Inflammatory macrophage treated with lipopolysaccharide for 4 hours (primary cell): ENCODE measurements at regions not wholly inside any gene's neighbourhood (a gene's known extent, or its start where the extent isn't known, plus 50 kb on each side); places are given as distances from the start of the nearest gene placed in this dataset.

ENCODE experiments used
- DNase-seq: peaks from one replicate; pipeline ENCODE4 v3.0.0-alpha.2; 2020

GRCh38 chr2:177148477-177149154 lies 64.0 kb upstream of the HNRNPA3 start:
- peak; percentile 72 for DNase-seq

- DNase-seq = no peak
These were observed 63.5 kb upstream of the HNRNPA3 start for GRCh38 chr2:177149155-177149503.

GRCh38 chr2:177153805-177154204 lies 58.8 kb upstream of the HNRNPA3 start:
- no peak for DNase-seq

GRCh38 chr2:177154809-177155208 lies 57.8 kb upstream of the HNRNPA3 start:
- no peak for DNase-seq

GRCh38 chr2:177155631-177156030 lies 57.0 kb upstream of the HNRNPA3 start:
- DNase-seq = no peak

- peak; percentile 38 for DNase-seq
These were observed 50.7 kb upstream of the HNRNPA3 start for GRCh38 chr2:177161741-177162460.
